HG02678 (cell line): ENCODE measurements at regions not wholly inside any gene's neighbourhood (a gene's known extent, or its start where the extent isn't known, plus 50 kb on each side); places are given as distances from the start of the nearest gene placed in this dataset.
"Not testable (repeated sequence)": the region's sequence is repeated elsewhere in the genome, so short reads cannot be mapped to it uniquely, and the experiment has no call there.

ENCODE experiments used
- ATAC-seq: cut with Tn5 transposase; IDR thresholded peaks from one replicate; pipeline ENCODE4 v1.9.1; 2021; ENCODE audit warnings: mild to moderate bottlenecking, moderate library complexity; ENCODE audit not compliant: unreplicated experiment

- no peak for ATAC-seq
Measured at GRCh38 chr6:69623357-69623756, 173.5 kb downstream of the LMBRD1 start.

DNA sequence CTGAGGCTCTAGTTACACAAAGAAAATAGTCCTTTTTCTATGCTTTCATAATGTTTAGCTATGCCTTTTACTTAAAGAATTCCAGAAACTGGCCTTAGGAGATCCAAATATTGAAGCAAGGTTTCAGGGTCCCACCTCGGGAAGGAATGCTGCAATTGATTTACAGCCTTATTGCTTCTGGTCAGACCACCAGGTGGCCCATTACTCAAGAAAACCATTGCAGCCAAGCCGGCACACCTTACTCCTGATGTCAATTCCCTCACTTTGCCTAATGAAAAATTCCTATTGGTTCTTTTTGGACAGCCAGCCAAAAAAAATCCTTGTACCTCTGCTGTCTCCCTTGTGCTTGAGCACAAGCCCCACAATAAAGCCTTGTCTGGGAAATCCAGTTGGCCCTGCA lies 173.9 kb downstream of the LMBRD1 start:
- no peak for ATAC-seq

GRCh38 chr6:69622230-69622629 lies 174.6 kb downstream of the LMBRD1 start:
- no peak for ATAC-seq

DNA sequence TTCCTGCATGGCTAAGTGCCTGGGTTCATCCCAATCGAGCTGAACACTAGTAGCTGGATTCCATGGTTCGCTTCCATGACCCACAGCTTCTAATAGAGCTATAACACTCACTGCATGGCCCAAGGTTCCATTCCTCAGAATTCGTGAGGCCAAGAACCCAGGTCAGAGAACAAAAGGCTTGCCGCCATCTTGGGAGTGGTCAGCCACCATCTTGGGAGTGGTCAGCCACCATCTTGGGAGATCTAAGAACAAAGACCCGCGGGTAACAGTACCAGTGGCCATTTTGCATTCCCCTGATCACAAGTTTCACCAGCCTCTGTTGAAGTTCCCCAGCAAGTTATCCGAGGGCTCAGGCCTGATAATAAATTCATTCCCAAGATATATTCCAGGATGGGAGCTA lies 179.6 kb downstream of the LMBRD1 start:
- no peak for ATAC-seq

DNA sequence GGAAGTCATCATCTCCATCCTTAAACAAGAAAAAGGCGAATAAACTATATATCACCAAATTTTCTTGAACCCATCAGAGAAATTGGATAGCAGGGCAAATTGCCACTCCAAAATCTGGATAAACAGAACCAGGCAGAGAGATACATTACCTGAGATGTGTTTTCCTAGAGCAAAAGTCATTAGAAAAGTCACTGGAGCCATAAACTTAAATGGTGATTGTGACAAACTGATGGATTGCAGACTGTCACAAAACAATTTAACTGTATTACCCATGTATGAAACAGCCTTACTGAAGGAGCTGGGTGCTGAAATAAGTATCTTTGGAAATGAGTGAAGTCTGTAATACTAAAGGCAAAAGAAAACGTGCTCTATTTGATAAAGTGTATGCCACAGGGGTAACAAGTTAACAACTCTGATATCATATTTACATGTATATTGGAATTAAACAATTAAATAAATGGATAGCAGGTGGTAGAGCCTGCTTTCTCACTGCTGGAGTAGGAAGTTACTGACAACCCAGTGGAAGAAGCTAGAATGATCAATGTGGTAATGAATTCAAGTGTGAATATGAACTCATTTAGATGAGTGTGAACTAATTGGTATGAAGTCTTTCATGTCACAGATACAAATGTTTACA lies 186.9 kb downstream of the LMBRD1 start:
- ATAC-seq, result no peak

GRCh38 chr6:69601132-69601531 lies 195.7 kb downstream of the LMBRD1 start:
- no peak for ATAC-seq

DNA sequence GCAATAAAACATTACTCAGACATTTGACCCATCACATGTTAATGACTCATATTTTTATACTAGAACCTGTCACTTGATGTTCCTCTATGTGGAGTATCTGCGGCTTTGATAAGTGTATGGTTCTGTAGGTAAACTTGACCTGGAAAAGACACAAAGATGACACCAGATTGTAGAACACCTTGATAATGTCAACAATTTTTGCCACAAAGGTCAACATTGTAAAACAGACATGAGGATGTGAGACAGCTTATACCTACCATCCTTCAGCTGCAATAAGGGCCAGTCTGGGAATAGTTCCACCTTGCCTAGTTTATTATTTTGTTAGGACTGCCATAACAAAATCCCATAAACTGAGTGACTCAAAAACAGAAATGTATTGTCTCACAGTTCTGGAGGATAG lies 202.4 kb downstream of the LMBRD1 start:
- ATAC-seq, result no peak

DNA sequence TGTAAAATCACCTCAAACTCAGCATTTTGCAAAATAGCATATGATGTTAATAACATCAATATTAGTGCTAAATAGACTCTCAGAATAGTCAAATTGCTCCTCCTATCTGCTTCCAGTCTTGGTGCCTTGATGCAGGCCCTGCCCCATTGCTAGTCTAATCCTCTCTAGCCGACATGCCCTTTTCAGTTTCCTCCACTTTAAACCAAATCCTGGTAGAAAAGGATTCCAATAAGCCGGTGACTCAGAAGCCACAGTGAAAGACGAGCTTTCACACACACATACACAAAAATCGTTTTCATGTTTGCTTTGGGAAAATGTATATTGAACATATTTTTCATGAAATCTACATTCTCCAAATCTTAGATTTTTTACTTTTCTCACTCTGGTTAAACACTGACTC lies 203.1 kb downstream of the LMBRD1 start:
- ATAC-seq, result no peak

GRCh38 chr6:69589626-69590025 lies 207.2 kb downstream of the LMBRD1 start:
- ATAC-seq, result no peak

DNA sequence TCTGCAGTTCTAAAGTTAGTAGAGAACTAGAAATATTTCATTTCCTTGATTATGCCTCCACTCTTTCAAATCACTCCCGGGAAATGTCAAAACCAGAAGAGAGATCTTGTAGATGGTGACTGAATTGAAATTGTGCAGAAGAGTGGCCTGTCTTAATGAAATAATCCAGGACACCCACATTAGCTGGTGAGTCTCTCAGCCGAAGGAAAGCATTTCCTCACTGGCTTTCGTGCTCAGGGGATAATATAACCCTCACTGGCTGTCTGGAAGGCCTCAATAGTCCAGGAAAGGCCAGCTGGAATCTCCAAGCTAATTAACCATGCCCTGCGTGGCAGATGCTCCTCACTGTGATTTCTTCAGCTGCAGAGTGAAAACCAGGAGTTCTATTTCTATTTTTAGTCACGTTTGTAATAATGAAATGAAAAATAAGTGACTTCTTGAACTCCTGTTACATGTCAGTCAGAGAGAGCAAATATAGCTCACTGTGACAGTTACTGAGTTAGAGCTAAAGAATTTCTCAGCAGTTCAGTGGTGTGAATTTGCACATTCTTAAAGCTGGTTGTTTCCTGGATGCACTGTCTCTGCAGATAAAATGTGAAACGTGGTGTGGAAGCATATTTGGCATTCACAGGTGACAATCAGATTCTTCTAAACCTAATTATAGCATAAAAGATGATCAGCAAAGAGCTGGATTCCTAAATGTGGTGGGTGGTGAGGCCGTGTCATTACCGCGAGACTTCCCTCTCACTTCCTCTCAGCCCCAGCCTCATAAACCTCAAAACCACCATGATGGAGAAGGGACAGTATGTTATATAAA lies 211.7 kb downstream of the LMBRD1 start:
- ATAC-seq, result peak; percentile 90

GRCh38 chr6:69584536-69584912 lies 212.3 kb downstream of the LMBRD1 start:
- ATAC-seq, result no peak

DNA sequence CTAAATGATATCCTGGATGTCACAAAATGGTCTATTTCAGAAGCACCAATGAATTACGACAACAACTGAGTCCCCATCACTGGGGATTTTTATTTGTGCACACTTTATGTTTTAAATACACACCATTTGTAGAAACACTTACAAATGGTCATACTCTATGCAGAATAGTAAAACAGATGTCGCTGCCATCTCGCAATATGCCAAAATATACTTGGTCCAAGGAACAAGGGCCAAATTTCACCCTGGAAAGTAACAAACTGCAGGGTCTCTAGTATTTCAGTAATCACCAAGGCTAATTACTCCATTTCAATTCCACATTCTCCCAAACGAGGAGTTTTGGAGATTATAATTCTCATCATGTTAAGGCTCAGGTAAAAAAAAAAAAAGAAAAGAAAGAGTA lies 215.2 kb downstream of the LMBRD1 start:
- no peak for ATAC-seq

DNA sequence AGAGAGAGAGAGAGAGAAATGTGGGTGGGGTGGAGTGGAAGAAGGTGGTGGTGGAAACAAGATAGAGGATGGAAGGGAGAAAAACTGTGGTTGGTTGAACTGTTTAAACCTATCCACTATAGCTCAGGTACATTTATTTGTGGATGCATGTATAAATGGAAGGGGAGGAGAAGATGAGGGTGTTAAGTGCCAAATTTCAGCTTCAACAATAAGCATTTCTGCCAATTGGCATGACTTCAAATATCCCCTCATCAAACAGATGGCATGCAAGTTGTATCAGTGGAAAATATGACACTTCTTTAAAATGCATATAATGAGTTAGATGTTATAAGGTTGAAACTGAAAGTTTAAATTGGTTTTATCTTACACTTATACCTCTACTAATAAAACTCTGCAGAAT lies 216.1 kb downstream of the LMBRD1 start:
- no peak for ATAC-seq

GRCh38 chr6:69578361-69578890 lies 218.4 kb downstream of the LMBRD1 start:
- no peak for ATAC-seq

- ATAC-seq, result no peak
Measured at GRCh38 chr6:69571234-69571633, 225.6 kb downstream of the LMBRD1 start.

DNA sequence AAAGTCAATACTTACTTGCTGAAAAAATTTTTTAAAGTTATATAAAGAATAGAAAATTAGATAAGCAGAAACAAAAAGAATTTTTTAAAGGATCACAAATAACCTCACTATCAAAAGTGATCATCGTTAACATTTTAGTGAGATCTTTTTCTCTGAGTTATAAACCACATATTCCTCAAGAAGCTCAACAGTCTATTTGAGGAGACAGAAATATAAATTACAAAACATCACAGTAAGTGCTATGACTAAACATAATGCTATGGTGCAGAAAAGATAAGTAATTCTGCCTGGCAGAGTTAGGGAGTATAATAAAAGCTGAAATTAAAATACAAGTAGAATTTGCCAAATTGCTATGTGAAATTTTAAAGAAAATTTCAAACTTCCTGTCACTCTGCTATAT lies 226.7 kb downstream of the LMBRD1 start:
- no peak for ATAC-seq

- ATAC-seq, result not testable (repeated sequence)
Measured at GRCh38 chr6:69560597-69560996, 236.2 kb downstream of the LMBRD1 start.

DNA sequence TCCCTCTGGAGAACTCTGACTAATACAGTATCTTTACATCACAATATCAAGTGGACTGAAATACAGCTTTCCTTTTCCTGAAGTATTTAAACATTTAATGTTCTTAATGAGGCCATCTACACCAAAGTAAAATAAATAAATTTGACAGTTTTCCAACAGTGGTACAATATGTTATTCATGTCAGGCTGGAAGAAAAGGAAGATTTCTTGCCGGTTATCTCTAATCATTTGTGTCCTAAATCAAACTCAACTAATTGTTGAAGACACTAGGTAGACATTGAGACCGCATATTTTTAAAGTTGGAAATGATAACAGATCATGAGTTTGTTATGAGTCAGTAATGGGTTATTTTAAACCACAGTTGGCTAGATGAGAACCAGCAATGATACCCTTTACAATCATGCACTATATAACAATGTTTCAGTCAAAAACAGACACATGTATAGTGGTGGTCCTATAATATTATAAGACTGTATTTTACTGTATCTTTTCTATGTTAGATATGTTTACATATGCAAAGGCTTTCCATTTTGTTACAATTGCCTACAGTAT lies 241.6 kb downstream of the LMBRD1 start:
- ATAC-seq, result no peak

DNA sequence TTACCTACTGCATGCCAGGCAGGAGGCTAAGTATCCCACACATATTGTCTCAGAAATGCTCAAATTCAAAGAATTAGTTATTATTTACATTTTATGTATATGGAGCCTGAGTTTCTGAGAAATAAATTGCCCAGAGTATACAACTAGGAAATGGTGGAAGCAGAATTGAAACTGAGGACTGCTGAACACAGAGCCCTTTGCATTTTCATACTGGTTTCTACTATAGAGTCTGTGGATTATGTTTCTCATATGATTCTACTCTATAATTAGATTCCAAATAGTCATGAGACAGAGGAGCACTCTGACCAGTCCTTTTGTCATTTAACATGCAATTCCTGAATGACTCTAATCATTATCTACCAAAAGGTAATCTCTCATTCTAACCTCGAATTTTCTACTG lies 254.3 kb downstream of the LMBRD1 start:
- no peak for ATAC-seq

DNA sequence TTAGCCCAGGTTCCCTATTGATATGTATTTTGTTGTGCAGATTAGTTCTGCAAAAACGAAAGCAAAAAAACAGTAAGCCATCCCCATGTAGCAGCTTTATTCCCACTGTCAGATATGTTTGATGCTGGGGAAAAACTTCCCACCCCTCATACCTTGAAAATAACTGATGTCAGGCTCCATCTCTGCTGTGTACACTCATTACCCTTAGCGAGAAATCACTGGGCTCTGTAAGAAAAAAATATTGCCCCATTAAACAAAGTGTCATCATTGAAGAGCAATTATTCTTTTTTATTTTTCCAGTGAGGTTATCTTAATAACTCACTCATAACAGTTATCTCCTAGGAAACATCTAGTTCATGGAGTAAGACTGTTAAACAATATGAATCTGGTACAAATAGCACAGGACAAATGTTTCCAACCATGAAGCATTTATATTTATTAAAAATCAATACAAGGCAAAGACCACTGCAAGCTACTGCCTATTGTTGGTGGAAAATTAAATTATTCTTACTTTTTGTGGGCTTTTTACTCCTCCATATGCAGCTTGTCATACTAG lies 268.8 kb downstream of the LMBRD1 start:
- ATAC-seq, result no peak

GRCh38 chr6:69515480-69515879 lies 281.3 kb downstream of the LMBRD1 start:
- ATAC-seq, result not testable (repeated sequence)

DNA sequence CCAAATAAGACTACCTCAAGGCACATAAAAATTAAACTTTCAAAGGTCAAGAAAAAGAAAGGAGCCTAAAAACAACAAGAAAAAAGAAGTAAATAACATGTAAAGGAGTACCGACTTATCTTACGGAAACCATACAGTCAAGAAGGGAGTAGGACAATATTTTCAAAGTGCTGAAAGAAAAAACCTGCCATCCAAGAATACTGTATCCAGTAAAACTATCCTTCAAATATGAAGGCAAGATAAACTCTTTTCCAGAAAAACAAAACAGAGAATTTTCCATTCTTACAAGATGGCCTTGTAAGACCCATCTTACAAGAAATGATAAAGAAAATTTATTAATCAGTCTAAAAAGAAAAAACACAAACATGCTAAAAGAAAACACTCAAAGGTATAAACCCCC lies 302.2 kb downstream of the LMBRD1 start:
- ATAC-seq, result no peak
